RWPE2 (cell line): ENCODE measurements at regions not wholly inside any gene's neighbourhood (a gene's known extent, or its start where the extent isn't known, plus 50 kb on each side); places are given as distances from the start of the nearest gene placed in this dataset.
A peak's percentile ranks its signal among the peaks of the same experiment; 100 is the strongest.

ENCODE experiments used
- ATAC-seq: fragments of 200-7000 bp; cut with Tn5 transposase; 3 replicates; pipeline ENCODE4 v1.9.1; 2021; ENCODE audit warnings: low read depth
- DNase-seq: peaks from one replicate; pipeline ENCODE4 v3.0.0-alpha.2; 2020; ENCODE audit warnings: low spot score
- H3K27ac ChIP-seq: fragments of 450-650 bp; 2 replicates; pipeline ENCODE4 v1.5.1; 2017; ENCODE audit warnings: mild to moderate bottlenecking; ENCODE audit not compliant: poor library complexity, severe bottlenecking
- H3K27me3 ChIP-seq: fragments of 250-450 bp; sonication (Bioruptor Pico); 2 replicates; pipeline ENCODE4 v1.5.1; 2021; ENCODE audit warnings: mild to moderate bottlenecking, moderate library complexity; ENCODE audit not compliant: insufficient read depth, poor library complexity, severe bottlenecking
- H3K36me3 ChIP-seq: fragments of 250-450 bp; sonication (Bioruptor Pico); 2 replicates; pipeline ENCODE4 v1.5.1; 2020; ENCODE audit warnings: low read depth, mild to moderate bottlenecking, moderate library complexity
- H3K4me1 ChIP-seq: fragments of 250-450 bp; sonication (Bioruptor Pico); 2 replicates; pipeline ENCODE4 v1.5.1; 2021; ENCODE audit warnings: mild to moderate bottlenecking, moderate library complexity; ENCODE audit not compliant: insufficient read depth, poor library complexity, severe bottlenecking
- H3K4me3 ChIP-seq: fragments of 250-450 bp; sonication (Bioruptor Pico); 2 replicates; pipeline ENCODE4 v1.5.1; 2021; ENCODE audit warnings: mild to moderate bottlenecking, moderate library complexity; ENCODE audit not compliant: severe bottlenecking
- H3K9me3 ChIP-seq: fragments of 250-450 bp; sonication (Bioruptor Pico); 2 replicates; pipeline ENCODE4 v1.5.1; 2021; ENCODE audit warnings: mild to moderate bottlenecking, moderate library complexity; ENCODE audit not compliant: severe bottlenecking
- TF ChIP-seq, protein P1 (sequence below): fragments of 450-650 bp; IDR thresholded peaks from one replicate; pipeline ENCODE4 v1.5.1; 2017; ENCODE audit warnings: mild to moderate bottlenecking, moderate library complexity; ENCODE audit not compliant: poor library complexity, severe bottlenecking

- DNase-seq (no peak), ATAC-seq (no peak)
- no peak overlapping the region for H3K27ac ChIP-seq
- no peaks in the 10 kb centered on the region for H3K9me3 ChIP-seq
- no peak overlapping the region for H3K4me3 ChIP-seq
- no peaks in the 10 kb centered on the region for H3K4me1 ChIP-seq
- no peaks in the 10 kb centered on the region for H3K36me3 ChIP-seq
- H3K27me3 ChIP-seq: no peaks in the 10 kb centered on the region
- TF ChIP-seq, protein P1, sequence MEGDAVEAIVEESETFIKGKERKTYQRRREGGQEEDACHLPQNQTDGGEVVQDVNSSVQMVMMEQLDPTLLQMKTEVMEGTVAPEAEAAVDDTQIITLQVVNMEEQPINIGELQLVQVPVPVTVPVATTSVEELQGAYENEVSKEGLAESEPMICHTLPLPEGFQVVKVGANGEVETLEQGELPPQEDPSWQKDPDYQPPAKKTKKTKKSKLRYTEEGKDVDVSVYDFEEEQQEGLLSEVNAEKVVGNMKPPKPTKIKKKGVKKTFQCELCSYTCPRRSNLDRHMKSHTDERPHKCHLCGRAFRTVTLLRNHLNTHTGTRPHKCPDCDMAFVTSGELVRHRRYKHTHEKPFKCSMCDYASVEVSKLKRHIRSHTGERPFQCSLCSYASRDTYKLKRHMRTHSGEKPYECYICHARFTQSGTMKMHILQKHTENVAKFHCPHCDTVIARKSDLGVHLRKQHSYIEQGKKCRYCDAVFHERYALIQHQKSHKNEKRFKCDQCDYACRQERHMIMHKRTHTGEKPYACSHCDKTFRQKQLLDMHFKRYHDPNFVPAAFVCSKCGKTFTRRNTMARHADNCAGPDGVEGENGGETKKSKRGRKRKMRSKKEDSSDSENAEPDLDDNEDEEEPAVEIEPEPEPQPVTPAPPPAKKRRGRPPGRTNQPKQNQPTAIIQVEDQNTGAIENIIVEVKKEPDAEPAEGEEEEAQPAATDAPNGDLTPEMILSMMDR: no peak
These were observed 97.5 kb upstream of the HS3ST3A1 start for GRCh38 chr17:13699261-13699660.

GRCh38 chr17:13702266-13702665 lies 100.5 kb upstream of the HS3ST3A1 start:
- Histone ChIP-seq H3K9me3 (no peaks in the 10 kb centered on the region), H3K4me3 (no peak overlapping the region), H3K27me3 (no peaks in the 10 kb centered on the region), H3K36me3 (no peaks in the 10 kb centered on the region), H3K4me1 (no peaks in the 10 kb centered on the region), H3K27ac (no peak overlapping the region)
- DNase-seq (no peak), ATAC-seq (no peak)
- TF ChIP-seq, protein P1: no peak

GRCh38 chr17:13704333-13704732 lies 102.6 kb upstream of the HS3ST3A1 start:
- ATAC-seq (peak; percentile 65), DNase-seq (no peak)
- Histone ChIP-seq H3K36me3 (no peaks in the 10 kb centered on the region), H3K27me3 (no peaks in the 10 kb centered on the region), H3K27ac (no peak overlapping the region), H3K4me1 (no peaks in the 10 kb centered on the region), H3K4me3 (no peak overlapping the region), H3K9me3 (no peaks in the 10 kb centered on the region)
- TF ChIP-seq, protein P1: no peak

- TF ChIP-seq, protein P1: no peak
- no peak for ATAC-seq
- Histone ChIP-seq H3K4me3 (no peak overlapping the region), H3K9me3 (no peaks in the 10 kb centered on the region), H3K27me3 (no peaks in the 10 kb centered on the region), H3K4me1 (no peaks in the 10 kb centered on the region), H3K36me3 (no peaks in the 10 kb centered on the region), H3K27ac (no peak overlapping the region)
- no peak for DNase-seq
These were observed 103.5 kb upstream of the HS3ST3A1 start for GRCh38 chr17:13705221-13705620.

DNA sequence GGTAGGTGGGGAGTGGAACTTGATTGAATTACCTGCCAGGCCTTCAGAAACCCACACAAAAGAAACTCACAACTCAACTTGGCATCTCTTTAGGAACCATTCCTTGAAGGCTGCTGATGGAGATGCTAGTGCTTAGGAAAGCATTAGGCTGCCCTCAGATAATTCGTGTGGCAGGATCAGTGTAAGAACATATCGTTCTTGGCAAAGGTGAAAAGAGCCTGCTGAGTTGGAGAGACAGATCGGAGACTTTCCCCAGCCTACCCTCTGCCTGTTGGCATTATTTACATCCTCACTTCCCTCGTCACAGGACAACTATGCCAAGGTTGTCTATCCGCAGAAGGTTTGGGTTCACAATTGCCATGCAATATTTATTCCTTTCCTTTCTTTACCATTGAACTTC lies 120.0 kb upstream of the HS3ST3A1 start:
- Histone ChIP-seq H3K36me3 (no peaks in the 10 kb centered on the region), H3K27ac (no peak overlapping the region), H3K9me3 (no peaks in the 10 kb centered on the region), H3K4me3 (no peak overlapping the region), H3K4me1 (peaks cover 7% of the 10 kb centered on the region), H3K27me3 (no peaks in the 10 kb centered on the region)
- TF ChIP-seq, protein P1: no peak
- no peak for ATAC-seq
- no peak for DNase-seq
